H1 (cell line): ENCODE measurements at regions not wholly inside any gene's neighbourhood (a gene's known extent, or its start where the extent isn't known, plus 50 kb on each side); places are given as distances from the start of the nearest gene placed in this dataset.

Source experiments
- TF ChIP-seq, protein P1 (sequence below): fragments of 300-600 bp; sonication (generic); IDR thresholded peaks from 2 replicates; pipeline ENCODE4 v1.7.1; 2012; ENCODE audit warnings: low read length, moderate library complexity, mild to moderate bottlenecking, inconsistent platforms; ENCODE audit not compliant: insufficient replicate concordance

DNA sequence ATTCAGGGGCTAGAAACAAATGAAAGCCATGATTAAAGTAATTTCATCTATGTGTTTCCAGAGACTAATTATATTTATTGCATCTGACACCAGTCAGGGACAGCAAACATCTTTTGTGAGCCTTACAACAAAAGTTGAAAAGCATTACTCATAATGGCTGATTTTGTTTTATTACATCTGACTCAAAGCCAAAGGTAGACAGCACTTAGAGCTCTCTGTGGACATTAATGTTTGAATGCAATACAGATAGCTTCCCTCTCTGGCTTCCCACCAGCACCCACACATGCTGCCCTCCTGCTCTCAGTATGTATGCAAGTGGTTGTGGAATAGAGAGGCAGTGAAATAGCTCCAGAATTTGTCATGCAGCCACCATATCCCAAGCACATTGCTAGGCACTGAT is 198.7 kb downstream of the SETD4 start (continued):
- TF ChIP-seq, protein P1, sequence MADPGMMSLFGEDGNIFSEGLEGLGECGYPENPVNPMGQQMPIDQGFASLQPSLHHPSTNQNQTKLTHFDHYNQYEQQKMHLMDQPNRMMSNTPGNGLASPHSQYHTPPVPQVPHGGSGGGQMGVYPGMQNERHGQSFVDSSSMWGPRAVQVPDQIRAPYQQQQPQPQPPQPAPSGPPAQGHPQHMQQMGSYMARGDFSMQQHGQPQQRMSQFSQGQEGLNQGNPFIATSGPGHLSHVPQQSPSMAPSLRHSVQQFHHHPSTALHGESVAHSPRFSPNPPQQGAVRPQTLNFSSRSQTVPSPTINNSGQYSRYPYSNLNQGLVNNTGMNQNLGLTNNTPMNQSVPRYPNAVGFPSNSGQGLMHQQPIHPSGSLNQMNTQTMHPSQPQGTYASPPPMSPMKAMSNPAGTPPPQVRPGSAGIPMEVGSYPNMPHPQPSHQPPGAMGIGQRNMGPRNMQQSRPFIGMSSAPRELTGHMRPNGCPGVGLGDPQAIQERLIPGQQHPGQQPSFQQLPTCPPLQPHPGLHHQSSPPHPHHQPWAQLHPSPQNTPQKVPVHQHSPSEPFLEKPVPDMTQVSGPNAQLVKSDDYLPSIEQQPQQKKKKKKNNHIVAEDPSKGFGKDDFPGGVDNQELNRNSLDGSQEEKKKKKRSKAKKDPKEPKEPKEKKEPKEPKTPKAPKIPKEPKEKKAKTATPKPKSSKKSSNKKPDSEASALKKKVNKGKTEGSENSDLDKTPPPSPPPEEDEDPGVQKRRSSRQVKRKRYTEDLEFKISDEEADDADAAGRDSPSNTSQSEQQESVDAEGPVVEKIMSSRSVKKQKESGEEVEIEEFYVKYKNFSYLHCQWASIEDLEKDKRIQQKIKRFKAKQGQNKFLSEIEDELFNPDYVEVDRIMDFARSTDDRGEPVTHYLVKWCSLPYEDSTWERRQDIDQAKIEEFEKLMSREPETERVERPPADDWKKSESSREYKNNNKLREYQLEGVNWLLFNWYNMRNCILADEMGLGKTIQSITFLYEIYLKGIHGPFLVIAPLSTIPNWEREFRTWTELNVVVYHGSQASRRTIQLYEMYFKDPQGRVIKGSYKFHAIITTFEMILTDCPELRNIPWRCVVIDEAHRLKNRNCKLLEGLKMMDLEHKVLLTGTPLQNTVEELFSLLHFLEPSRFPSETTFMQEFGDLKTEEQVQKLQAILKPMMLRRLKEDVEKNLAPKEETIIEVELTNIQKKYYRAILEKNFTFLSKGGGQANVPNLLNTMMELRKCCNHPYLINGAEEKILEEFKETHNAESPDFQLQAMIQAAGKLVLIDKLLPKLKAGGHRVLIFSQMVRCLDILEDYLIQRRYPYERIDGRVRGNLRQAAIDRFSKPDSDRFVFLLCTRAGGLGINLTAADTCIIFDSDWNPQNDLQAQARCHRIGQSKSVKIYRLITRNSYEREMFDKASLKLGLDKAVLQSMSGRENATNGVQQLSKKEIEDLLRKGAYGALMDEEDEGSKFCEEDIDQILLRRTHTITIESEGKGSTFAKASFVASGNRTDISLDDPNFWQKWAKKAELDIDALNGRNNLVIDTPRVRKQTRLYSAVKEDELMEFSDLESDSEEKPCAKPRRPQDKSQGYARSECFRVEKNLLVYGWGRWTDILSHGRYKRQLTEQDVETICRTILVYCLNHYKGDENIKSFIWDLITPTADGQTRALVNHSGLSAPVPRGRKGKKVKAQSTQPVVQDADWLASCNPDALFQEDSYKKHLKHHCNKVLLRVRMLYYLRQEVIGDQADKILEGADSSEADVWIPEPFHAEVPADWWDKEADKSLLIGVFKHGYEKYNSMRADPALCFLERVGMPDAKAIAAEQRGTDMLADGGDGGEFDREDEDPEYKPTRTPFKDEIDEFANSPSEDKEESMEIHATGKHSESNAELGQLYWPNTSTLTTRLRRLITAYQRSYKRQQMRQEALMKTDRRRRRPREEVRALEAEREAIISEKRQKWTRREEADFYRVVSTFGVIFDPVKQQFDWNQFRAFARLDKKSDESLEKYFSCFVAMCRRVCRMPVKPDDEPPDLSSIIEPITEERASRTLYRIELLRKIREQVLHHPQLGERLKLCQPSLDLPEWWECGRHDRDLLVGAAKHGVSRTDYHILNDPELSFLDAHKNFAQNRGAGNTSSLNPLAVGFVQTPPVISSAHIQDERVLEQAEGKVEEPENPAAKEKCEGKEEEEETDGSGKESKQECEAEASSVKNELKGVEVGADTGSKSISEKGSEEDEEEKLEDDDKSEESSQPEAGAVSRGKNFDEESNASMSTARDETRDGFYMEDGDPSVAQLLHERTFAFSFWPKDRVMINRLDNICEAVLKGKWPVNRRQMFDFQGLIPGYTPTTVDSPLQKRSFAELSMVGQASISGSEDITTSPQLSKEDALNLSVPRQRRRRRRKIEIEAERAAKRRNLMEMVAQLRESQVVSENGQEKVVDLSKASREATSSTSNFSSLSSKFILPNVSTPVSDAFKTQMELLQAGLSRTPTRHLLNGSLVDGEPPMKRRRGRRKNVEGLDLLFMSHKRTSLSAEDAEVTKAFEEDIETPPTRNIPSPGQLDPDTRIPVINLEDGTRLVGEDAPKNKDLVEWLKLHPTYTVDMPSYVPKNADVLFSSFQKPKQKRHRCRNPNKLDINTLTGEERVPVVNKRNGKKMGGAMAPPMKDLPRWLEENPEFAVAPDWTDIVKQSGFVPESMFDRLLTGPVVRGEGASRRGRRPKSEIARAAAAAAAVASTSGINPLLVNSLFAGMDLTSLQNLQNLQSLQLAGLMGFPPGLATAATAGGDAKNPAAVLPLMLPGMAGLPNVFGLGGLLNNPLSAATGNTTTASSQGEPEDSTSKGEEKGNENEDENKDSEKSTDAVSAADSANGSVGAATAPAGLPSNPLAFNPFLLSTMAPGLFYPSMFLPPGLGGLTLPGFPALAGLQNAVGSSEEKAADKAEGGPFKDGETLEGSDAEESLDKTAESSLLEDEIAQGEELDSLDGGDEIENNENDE, result no peak
